ENCODE measurements at regions not wholly inside any gene's neighbourhood (a gene's known extent, or its start where the extent isn't known, plus 50 kb on each side); places are given as distances from the start of the nearest gene placed in this dataset.

DNA sequence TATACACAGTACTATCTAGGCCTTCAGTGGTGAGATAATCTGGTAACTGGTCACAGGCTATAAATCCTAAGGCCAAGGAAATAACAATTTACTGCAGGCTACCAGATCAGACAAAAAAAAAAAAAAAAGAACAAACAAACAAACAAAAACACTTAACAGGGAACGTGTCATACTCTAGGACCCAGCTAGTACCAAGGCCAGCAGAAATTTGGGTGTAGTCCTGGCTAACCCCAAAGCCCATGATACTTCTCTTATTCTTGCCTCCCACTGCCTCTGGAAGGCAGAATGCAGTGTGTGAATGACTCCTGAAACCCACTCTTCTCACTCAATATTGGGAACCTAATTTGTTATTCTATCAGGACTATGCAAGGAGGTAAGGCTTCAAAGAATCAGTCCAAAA is 53.7 kb upstream of the ST3GAL6 start:
- TF ChIP-seq CTCF (IDR thresholded peaks at IDR 0.05; ENCODE audit: poor library complexity) (no peak), EZH2 (IDR thresholded peaks at IDR 0.05; ENCODE audit: borderline replicate concordance) (no peak), EZH2phosphoT487 (IDR thresholded peaks at IDR 0.05; ENCODE audit: low read depth, severe bottlenecking, unreplicated experiment) (no peak)

All from hepatocyte (in vitro differentiated cells).